HG02973 (cell line): ENCODE measurements at regions not wholly inside any gene's neighbourhood (a gene's known extent, or its start where the extent isn't known, plus 50 kb on each side); places are given as distances from the start of the nearest gene placed in this dataset.

Source experiments
- ATAC-seq: cut with Tn5 transposase; IDR thresholded peaks from one replicate; pipeline ENCODE4 v1.9.1; 2021; ENCODE audit warnings: moderate library complexity; ENCODE audit not compliant: unreplicated experiment

- no peak for ATAC-seq
These were observed 160.2 kb downstream of the SERPINI1 start for GRCh38 chr3:167895684-167896083.

GRCh38 chr3:167895178-167895577 lies 159.7 kb downstream of the SERPINI1 start:
- ATAC-seq = no peak

GRCh38 chr3:167892205-167892604 lies 156.7 kb downstream of the SERPINI1 start:
- ATAC-seq = no peak

GRCh38 chr3:167887096-167887495 lies 151.6 kb downstream of the SERPINI1 start:
- ATAC-seq = no peak

- ATAC-seq = no peak
These were observed 151.2 kb downstream of the SERPINI1 start for GRCh38 chr3:167886690-167887089.

- no peak for ATAC-seq
These were observed 149.8 kb downstream of the SERPINI1 start for GRCh38 chr3:167885277-167885676.

- ATAC-seq = no peak
These were observed 149.0 kb downstream of the SERPINI1 start for GRCh38 chr3:167884481-167884880.

- no peak for ATAC-seq
These were observed 147.9 kb downstream of the SERPINI1 start for GRCh38 chr3:167883452-167883851.

- peak; percentile 81 for ATAC-seq
These were observed 146.6 kb downstream of the SERPINI1 start for GRCh38 chr3:167882057-167882667.

- no peak for ATAC-seq
These were observed 144.7 kb downstream of the SERPINI1 start for GRCh38 chr3:167880183-167880582.

- ATAC-seq = no peak
These were observed 141.2 kb downstream of the SERPINI1 start for GRCh38 chr3:167876620-167877281.
